ENCODE measurements at regions not wholly inside any gene's neighbourhood (a gene's known extent, or its start where the extent isn't known, plus 50 kb on each side); places are given as distances from the start of the nearest gene placed in this dataset.
"Not testable (repeated sequence)": the region's sequence is repeated elsewhere in the genome, so short reads cannot be mapped to it uniquely, and the experiment has no call there.

DNA sequence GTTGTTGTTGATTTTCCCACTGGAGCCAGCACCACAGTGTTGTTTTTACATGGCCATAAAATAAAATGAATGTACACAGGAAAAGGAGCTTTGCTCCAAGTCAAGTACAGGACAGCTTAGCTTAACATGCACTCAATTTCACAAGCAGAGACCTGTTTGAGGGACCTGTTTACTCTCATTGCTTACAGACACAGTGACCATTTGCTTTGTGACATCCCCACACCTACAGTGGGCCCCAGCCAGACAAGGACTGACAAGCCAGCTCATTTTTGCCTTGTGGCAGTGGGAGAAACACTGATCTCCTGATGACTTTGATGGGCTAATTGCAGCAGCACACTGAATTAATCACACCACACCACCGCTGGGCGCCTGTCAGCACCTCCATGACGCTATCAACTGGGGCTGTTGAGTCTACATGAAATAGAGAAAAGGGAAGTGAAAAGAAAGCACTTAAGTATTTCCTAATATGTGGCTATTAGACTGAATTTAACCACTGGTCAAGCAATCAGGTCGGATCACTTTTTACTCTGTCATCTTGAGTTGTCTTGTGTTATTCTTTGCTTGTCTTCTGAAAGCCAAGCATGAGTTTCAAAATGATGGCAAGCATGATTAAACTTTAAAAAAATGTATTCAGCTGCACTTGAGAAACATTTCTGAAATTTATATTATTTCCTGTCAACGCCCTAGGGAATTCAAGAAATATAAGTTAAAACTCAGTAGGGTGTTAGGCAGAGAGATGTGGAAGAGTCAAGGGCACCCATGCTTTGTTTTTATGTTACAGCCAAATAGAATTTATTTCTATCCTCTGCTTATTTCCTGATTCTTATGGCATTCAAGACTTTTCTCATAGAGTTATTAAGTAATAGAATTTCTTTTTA lies 557.7 kb downstream of the RAB28 start:
- no peak for DNase-seq

DNA sequence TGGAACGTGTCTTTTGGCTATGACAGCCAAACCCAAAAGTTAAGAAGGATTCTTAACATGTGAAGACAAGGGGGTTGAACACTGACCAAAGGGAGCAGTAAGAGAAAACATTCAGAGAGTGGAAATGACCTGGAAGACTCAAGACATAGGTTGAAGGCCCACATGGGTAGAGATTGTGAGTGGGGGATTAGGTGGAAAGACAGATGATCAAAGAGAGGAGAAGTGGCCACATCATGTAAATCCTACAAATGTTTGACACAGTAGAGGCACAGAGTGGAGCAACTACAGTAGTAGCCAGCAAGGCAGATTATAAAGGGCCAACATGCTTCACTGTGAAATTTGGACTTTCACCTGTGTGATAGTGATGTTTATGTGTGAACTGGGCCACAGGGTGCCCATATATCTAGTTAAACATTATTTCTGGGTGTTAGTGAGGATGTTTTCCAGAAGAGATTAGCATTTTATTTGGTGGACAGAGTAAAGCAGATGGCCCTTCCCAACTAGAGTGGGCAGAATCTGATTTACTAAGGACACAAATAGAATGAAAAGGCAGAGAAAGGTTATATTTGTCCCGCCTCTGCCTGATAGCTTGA lies 559.3 kb downstream of the RAB28 start:
- DNase-seq, result no peak

DNA sequence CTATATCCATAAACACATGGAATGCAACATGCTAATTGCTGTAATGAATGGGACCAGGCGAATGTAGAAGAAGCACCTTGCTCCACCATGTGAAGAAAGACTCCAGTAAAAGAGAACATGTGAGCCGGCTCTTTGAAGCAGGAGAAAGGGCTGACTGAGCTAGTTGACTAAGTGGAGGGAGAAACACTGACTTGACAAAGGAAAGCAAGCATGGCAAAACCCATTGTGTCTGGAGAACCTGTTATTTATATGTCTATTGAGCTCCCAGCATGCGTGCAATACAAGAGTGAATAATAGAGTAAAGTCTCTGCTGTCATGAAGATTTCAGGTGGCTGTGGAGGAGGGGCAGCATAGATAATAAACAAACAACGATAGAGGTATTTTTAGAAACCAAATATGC lies 559.9 kb downstream of the RAB28 start:
- DNase-seq, result no peak

DNA sequence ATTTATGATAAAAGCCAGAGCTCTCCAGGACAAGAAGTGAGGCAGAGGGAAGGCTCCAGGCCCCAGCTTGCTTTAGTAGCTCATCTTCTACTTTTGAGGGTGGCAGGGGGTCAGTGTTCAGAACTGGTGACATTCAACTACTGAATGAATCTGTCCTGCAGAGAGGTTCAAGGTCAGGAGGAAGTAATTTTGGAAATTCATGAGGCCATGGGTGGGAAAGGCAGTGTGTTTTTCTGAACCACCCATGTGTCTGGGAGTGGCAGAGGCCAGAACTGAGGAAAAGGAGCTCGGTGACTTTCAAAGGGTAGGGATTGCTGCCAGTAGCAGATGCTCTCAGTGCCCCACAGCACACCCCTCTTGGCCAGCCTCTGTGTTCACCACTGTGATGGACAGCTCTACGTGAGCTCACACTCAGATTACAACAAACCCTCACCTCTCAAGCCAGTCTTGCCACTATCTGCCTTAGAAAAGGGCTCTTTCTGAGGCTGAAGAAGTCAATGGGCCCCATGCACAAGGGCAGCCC lies 571.2 kb downstream of the RAB28 start:
- no peak for DNase-seq

DNA sequence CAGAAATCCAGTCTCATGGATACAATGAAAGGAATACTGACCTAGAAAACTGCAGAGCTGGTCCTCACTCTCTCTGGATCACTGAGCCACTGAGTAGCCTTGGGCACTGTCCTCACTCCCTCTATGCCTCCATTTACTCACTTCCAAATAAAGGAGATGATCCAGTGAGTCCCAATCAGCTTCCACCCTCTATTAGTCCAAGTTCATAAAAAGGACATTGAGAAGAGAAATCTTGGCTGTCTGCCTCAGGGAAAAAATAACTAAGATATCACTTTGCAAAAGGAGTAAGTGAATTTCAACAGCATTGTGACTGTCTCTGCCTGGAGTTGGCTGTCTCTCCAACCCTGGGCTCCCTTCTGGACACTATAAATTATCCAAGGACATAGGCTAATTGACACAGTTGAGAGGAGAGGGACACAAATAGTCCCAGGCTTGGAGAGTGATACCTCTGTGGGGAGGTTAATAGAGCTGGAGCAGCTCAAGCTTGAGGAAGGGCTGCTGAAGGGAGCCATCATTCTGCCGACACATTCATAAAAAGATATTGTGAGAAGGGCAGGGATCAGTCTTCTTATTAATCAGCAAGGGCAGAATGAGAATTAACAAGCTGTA lies 572.3 kb downstream of the RAB28 start:
- no peak for DNase-seq

DNA sequence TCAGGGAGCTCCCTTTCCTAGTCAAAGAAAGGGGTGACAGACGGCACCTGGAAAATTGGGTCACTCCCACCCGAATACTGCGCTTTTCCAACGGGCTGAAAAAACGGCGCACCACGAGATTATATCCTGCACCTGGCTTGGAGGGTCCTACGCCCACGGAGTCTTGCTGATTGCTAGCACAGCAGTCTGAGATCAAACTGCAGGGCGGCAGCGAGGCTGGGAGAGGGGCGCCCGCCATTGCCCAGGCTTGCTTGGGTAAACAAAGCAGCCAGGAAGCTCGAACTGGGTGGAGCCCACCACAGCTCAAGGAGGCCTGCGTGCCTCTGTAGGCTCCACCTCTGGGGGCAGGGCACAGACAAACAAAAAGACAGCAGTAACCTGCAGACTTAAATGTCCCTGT lies 580.5 kb downstream of the RAB28 start:
- DNase-seq, result not testable (repeated sequence)

DNA sequence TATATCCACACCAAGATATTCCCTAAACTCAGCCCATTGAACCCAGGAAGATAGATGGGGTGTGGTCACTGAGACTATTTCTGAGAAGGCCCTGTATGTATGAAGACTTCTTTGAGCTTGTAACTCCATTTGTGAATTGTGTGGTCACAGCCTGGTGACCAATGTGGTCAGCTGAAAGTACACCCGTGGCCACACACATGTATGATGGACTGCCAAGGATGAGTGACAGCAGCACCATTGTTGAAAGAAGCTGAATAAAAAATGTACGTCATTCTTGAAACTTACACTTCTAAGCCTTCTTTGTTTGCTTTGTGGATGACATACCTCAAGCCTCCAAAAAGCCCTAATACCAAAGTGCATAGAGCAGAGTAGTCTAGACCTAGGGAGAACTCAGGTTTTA lies 581.4 kb downstream of the RAB28 start:
- no peak for DNase-seq

DNA sequence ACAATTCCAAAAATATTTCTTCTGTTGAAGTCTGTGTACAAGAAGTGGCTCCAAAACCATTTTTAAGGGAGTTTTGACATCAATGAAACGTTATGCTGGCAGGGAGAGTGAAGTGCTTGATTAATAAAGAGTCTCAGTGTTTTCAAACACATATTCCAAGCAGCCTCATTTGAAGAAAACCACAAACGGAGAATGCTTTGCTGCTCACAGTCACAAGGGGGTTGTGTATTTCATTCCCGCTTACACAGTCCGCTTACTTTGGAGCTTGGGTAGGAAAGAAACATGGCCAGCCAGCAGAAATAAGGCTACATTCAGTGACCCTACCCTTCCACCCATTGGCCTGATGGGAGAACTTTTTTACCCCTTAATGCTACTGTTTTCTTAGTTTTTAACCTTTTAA lies 586.2 kb downstream of the RAB28 start:
- no peak for DNase-seq

DNA sequence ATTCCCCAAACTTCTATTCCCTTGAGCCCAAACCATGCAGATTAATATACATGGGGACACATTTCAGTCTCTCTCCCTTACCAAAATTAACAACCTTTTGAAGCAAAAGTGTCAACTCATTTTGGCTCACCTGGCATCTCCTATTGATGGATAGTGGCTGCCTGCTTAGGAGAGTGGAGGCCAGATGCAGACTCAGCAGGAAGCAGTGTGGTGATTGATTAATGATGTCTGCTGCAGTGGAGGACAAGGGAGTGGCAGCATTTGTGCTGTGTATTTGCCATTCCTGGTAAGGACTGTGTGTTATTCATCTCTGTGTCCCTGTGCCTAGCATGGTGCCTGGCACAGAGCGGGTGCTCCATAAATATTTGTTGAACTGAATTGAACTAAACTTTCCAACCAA lies 590.1 kb downstream of the RAB28 start:
- no peak for DNase-seq

DNA sequence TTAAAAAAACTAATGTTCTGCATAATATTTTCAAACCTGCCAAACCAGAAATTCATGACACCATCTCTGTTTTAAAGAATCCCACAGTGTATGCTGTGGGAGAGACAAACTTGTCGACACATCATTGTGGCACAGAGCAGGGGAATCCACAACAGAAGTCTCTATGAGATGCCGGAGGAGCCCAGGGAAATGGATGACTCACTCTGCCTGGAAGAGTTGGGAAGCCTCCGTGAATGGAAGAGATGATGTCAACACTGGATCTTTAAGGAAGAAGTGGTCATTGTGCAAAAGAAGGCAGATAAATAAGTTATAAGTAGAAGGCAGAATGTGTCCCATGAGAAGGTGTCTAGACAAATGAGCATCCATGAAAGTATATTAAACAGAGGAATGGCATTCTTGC lies 595.1 kb downstream of the RAB28 start:
- DNase-seq, result no peak

DNA sequence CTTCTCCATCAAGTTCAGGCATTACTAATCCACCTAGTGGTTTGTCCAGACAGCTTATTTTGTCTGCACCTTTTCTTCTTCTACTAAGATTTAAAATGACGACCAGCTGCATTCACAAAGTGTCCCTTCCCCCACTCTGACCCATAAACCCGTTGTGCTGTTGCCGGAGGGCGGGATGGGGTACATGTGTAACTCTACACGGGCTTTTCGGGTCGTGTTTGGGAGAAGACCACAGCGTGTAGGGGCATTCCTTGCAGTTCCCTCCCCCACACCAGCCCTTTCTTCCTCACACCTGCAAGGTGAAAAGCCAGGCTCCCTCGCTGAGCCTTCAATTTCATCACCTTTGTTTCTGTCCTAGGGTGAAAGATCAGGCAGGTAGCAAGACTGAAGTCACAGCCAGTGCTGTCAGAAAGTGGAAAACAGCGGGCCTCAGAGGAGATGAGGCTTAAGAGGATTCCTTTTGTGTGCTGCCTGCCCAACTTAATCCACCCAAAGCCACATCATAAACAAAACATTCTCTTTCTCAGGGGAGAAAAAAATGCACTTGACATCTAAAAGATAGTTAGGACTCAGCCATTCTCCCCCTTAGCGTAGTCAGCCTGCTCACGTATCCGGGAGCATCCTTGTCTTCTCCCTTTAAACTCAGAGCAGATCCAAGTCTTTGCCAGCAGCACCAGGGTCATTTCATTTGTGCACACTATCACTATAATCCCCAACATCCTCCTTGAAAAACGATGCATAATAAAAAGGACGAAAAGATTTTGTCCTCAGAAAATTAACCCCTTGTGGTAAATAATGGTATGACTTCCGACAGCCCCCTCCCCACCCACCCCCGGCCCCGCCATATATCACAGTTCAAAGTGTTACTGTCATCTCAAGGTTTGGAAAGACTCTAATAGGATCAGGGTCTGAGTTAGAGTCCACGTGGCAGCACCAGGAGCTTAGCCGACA lies 599.0 kb downstream of the RAB28 start:
- no peak for DNase-seq

DNA sequence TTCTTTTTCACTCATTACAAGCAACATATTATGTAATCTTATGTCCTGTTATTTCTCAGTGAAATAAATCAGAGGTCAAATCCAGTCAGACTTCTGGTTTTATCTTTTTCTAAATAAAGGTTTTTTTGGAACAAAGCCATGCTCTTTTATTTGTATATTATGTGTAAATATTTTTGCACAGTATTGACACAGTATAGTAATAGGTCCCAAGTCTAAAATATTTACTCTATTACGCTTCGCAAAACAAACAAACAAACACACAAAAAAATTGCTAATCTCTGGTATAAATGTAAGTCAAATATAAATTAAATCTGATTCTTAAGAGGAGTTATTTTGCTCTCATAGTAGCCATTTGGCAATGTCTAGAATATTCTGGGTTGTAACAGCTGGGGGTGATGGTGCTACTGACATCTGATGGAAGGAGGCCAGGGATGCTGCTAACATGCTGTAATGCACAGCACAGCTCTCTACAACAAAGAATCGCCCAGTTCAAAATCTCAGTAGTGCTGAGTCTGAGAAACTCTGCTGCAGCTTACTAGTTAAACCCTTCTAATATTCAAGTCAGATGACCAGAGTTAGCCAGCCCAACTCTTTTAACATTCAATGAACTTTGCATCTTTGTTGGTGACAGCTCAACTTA lies 602.1 kb downstream of the RAB28 start:
- no peak for DNase-seq

DNA sequence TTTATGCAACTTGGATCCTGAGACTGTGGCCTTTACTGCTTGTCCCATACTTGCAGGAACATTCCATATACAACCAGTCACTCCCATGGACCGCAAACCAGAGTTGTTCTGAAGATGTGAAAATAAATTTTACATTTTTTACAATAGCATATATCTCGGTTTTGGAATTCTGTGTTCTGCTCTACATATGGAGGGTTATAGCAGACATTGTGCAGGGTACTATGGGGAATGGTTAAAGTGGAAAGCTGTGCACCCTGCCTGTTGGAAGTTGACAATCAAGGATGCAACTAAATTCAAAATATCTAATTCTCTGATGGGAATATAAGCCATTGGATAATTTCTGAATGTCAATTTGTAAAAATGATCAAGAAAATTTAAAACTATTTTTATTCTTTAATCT lies 603.3 kb downstream of the RAB28 start:
- DNase-seq, result no peak

DNA sequence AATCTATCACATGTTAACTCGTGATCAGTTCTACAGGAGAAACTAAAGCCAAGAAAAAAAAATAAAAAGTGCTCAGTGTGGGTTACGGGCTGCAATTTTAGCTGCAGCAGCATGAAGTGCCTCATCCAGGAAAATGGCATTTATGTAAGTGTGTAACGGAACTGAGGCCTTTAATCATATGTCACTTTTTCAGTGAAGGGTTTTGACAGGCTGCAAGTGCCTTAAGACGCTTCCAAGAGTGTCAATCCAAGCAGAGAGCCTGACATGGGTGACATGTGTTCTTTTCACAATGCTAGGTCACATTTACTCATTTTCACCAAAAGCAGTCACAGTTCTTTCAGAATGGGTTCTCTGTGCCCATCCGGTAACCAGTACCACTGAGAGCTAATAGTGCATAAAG lies 604.6 kb downstream of the RAB28 start:
- no peak for DNase-seq

DNA sequence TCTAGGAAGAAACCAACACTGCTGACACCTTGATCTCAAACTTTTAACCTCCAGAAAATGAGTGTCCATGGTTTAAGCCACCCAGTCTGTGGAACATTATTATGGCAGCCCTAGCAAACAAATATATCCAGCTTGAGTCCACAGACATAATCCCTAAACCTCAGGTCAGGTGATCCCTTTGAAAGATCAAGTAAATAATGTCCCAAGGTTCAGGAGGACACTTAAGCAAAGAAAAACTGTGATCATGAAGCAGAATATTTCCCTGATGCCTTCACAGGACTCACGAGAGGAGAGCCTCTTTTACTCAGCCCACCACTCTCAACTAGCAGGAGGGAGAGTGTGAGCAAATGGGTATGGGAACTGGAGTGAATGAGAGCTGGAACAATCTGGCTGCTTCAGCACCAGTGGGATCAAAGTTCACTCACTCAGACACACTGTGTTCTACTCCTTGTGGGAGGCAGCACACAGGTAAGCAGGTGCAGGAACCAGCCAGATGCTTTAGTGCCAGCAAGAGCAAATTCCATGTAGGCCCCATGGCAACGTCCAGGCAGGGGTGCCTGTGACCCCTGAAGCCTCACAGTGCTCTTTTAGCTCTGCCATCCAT lies 608.4 kb downstream of the RAB28 start:
- no peak for DNase-seq

DNA sequence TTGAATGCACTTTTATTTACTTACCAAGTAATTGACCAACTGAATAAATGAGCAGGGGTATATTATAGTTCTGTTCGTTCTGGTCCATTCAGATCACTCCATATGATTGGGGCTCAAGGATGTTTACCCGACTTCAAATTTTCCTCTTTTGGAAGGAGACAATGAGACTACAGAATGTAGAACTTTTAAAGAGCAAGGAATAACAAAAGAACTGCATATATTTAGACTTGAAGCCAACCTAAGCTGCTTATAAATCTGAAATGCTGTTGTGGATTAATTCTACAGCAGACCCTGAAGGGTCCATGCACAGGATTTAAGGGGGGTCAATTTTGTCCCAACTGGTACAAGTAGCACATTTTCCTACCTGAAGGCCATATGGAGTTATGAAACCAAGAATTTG lies 610.8 kb downstream of the RAB28 start:
- no peak for DNase-seq

DNA sequence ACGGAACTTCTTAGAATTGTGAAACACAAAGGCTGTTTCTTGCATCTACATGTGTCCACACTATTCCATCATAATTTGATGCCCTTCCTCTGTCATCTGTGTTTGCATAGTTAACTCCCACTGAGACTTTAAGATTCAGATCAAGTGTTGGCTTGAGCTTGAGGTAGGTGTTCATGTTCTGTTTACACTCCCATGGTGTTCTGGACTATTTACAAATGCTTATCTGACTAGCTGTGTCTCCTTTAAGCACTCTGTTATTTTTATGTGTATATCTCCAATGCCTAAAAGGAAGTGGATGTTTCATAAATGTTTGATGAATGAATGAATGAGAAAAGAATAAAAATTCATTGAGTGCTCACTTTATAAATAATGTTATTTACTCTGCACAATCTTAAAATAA lies 622.7 kb downstream of the RAB28 start:
- no peak for DNase-seq

DNA sequence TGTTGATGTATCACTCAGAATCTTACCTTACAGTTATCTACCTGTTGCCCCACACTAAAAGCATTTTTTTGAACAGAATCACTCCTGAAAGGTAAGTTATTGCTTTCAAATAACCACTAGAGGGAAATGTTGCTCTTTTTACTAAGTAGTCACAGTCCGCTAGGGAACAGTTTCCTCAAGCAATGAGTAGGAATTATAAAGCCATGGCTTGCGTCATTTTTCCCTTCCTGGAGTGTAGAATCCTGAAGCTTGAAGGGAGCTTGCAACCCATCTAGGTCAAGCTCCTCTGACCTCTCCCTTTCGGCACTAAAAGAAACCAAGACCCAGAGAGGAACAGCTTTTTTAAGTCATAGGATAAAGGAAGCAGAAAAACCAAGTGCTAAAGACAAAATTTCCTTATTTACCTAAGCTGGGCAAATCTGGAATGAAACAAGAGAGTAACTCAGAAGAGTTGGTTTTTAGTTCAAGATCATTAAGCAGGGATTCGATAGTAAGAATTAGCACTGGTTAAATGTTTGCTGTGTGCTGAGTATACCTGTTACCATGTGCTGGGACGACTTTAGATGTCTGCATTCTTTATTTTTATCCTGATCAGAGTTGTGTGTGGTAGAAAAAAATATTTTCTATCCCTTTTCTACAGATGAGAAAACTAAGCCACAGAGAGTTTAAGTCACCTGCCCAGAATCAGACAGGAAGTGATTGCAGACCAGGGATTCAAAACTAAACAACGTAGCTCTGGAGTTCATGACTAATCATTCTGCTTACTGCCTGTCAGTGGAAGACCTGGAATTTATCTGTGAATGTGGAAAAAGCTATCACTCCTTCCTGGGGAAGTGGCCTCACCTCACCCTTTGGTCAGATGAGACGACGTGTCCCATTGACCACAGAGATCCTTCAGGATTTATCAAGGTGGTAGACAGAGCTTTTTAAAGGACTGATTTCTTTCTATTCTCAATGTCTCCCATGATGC lies 631.5 kb downstream of the RAB28 start:
- DNase-seq, result peak; percentile 68

DNA sequence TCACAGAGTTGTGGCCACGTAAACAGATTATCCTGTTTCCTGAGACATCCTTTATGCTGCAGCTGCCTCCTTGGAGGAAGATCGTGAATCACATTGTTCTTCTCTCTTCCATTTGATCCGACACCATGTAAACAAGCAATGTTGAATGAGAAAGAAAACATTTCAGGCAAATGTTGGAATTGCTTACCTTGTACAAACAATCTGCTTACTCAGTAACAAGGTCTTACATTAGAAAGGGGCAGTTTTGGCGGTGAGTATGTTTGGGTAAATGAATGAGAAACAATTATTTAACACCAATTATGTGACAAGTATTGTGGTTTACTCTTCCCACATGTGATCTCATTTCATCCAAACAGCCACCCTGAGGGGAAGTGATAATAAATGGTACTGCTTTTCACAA lies 637.8 kb downstream of the RAB28 start:
- no peak for DNase-seq

DNA sequence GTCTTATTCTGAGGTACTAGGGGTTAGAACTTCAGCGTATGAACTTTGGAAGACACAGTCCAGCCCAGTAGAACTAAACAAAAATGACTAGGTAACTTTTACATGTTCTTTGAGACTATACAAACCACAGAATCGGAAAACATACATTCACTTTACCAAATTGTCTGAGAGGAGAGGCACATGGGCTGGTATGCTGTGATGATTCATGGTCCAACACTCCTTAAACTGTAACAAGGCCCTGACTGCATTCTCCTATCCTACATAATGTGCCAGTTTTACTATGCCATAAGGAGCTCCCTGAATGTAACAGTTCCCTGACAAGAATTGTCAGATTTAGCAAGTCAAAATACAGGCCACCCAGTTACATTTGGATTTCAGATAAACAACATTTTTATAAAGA lies 640.0 kb downstream of the RAB28 start:
- no peak for DNase-seq

DNA sequence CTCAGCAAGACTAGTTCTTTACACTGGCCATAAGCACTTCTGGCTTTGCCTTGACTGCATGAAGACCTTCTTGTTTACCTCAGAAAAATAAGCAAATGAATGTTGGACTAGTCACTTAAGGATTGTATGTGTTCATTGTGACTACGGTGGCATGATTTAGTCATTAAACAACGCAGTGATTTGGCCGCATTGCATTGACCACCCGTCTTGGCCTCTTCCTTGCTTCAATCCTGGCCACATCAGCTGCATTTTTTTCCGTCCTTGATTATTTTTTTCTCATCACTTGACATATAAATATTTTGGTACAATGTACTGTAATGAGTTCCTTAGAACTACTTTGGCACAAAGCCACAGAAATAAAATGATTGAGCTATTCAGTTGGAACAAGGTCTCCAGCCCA lies 656.2 kb downstream of the RAB28 start:
- DNase-seq, result no peak

Measured in NCI-H187 treated with DMSO at 0.1 percent for 48 hours (cell line).